ENCODE measurements at regions not wholly inside any gene's neighbourhood (a gene's known extent, or its start where the extent isn't known, plus 50 kb on each side); places are given as distances from the start of the nearest gene placed in this dataset.

- no peak for TF ChIP-seq CBX2 (IDR thresholded peaks at IDR 0.05; ENCODE audit: insufficient read depth, low read length, poor library complexity, severe bottlenecking)
- no peak for TF ChIP-seq ZBTB49 (CRISPR knock-in tag; IDR thresholded peaks at IDR 0.05; ENCODE audit: borderline replicate concordance)
- no peak for TF ChIP-seq PBX2 (CRISPR knock-in tag; IDR thresholded peaks at IDR 0.05; ENCODE audit: low read depth)
- peak; percentile 27; the same call in 1 of the 2 replicates for TF ChIP-seq PBX2 (tag; conservative IDR thresholded peaks at IDR 0.05; ENCODE audit: low read depth)
- TF ChIP-seq SOX6 (IDR thresholded peaks at IDR 0.05): no peak; the same call in 1 of the 2 replicates
- TF ChIP-seq ZNF444 (CRISPR knock-in tag; IDR thresholded peaks at IDR 0.05): no peak
- peak; percentile 37; the same call in 1 of the 2 replicates for TF ChIP-seq EP300 (IDR thresholded peaks at IDR 0.05; ENCODE audit: low read length)
- TF ChIP-seq, protein P1, sequence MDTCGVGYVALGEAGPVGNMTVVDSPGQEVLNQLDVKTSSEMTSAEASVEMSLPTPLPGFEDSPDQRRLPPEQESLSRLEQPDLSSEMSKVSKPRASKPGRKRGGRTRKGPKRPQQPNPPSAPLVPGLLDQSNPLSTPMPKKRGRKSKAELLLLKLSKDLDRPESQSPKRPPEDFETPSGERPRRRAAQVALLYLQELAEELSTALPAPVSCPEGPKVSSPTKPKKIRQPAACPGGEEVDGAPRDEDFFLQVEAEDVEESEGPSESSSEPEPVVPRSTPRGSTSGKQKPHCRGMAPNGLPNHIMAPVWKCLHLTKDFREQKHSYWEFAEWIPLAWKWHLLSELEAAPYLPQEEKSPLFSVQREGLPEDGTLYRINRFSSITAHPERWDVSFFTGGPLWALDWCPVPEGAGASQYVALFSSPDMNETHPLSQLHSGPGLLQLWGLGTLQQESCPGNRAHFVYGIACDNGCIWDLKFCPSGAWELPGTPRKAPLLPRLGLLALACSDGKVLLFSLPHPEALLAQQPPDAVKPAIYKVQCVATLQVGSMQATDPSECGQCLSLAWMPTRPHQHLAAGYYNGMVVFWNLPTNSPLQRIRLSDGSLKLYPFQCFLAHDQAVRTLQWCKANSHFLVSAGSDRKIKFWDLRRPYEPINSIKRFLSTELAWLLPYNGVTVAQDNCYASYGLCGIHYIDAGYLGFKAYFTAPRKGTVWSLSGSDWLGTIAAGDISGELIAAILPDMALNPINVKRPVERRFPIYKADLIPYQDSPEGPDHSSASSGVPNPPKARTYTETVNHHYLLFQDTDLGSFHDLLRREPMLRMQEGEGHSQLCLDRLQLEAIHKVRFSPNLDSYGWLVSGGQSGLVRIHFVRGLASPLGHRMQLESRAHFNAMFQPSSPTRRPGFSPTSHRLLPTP (IDR thresholded peaks at IDR 0.05; ENCODE audit: borderline replicate concordance, extremely low read depth, insufficient read length): no peak
- no peak for TF ChIP-seq NELFE (IDR thresholded peaks at IDR 0.05; ENCODE audit: insufficient read depth, insufficient read length)
- TF ChIP-seq SAFB2 (IDR thresholded peaks at IDR 0.05; ENCODE audit: borderline replicate concordance, low read depth, low read length, severe bottlenecking): no peak
- TF ChIP-seq, protein P2, sequence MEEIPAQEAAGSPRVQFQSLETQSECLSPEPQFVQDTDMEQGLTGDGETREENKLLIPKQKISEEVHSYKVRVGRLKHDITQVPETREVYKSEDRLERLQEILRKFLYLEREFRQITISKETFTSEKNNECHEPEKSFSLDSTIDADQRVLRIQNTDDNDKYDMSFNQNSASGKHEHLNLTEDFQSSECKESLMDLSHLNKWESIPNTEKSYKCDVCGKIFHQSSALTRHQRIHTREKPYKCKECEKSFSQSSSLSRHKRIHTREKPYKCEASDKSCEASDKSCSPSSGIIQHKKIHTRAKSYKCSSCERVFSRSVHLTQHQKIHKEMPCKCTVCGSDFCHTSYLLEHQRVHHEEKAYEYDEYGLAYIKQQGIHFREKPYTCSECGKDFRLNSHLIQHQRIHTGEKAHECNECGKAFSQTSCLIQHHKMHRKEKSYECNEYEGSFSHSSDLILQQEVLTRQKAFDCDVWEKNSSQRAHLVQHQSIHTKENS (CRISPR knock-in tag; IDR thresholded peaks at IDR 0.05): no peak
- TF ChIP-seq NFRKB (IDR thresholded peaks at IDR 0.05; ENCODE audit: low read depth): peak; percentile 32; the same call in 1 of the 2 replicates
- no peak for TF ChIP-seq CREB1 (IDR thresholded peaks at IDR 0.05)
- no peak for TF ChIP-seq CREB1 (CRISPR knock-in tag; IDR thresholded peaks at IDR 0.05)
- no peak for TF ChIP-seq ARID2 (IDR thresholded peaks at IDR 0.05)
- TF ChIP-seq POLR2AphosphoS5 (IDR thresholded peaks at IDR 0.05; ENCODE audit: control insufficient read depth, insufficient read depth, low read depth, low read length): no peak
- peak; percentile 67 for TF ChIP-seq MEIS2 (IDR thresholded peaks at IDR 0.05; ENCODE audit: partially characterized antibody)
Observed at GRCh38 chr13:74919914-74920313, 562.1 kb downstream of the TBC1D4 start (continued).

Measured in K562 (cell line).